ENCODE measurements at regions not wholly inside any gene's neighbourhood (a gene's known extent, or its start where the extent isn't known, plus 50 kb on each side); places are given as distances from the start of the nearest gene placed in this dataset.
"Not testable (repeated sequence)": the region's sequence is repeated elsewhere in the genome, so short reads cannot be mapped to it uniquely, and the experiment has no call there.

- DNase-seq (ENCODE audit: low read depth, low spot score), result no peak
- Histone ChIP-seq H3K36me3 (ENCODE audit: control insufficient read depth, insufficient read depth, low read length) (no peaks in the 10 kb centered on the region), H3K9me3 (ENCODE audit: control insufficient read depth, insufficient read depth, low read length) (no peaks in the 10 kb centered on the region), H3K4me1 (ENCODE audit: control insufficient read depth, insufficient read depth, low read length) (no peaks in the 10 kb centered on the region), H3K4me3 (ENCODE audit: low read length) (no peak overlapping the region), H3K27ac (ENCODE audit: low read length) (no peak overlapping the region), H3K27me3 (ENCODE audit: control insufficient read depth, insufficient read depth, low read length) (no peaks in the 10 kb centered on the region)
Observed at GRCh38 chr4:28822163-28822562, 1898.0 kb upstream of the PCDH7 start.

- Histone ChIP-seq H3K27me3 (ENCODE audit: control insufficient read depth, insufficient read depth, low read length) (no peaks in the 10 kb centered on the region), H3K27ac (ENCODE audit: low read length) (no peak overlapping the region), H3K4me3 (ENCODE audit: low read length) (no peak overlapping the region), H3K9me3 (ENCODE audit: control insufficient read depth, insufficient read depth, low read length) (no peaks in the 10 kb centered on the region), H3K36me3 (ENCODE audit: control insufficient read depth, insufficient read depth, low read length) (no peaks in the 10 kb centered on the region), H3K4me1 (ENCODE audit: control insufficient read depth, insufficient read depth, low read length) (no peaks in the 10 kb centered on the region)
- WGBS (ENCODE audit: insufficient coverage, insufficient read length), result no CpG with 5 or more reads among the region's 24 CpGs
- no peak for DNase-seq (ENCODE audit: low read depth, low spot score)
Observed at GRCh38 chr4:28827866-28828265, 1892.3 kb upstream of the PCDH7 start.

- Histone ChIP-seq H3K4me3 (ENCODE audit: low read length) (no peak overlapping the region), H3K27me3 (ENCODE audit: control insufficient read depth, insufficient read depth, low read length) (no peaks in the 10 kb centered on the region), H3K9me3 (ENCODE audit: control insufficient read depth, insufficient read depth, low read length) (no peaks in the 10 kb centered on the region), H3K27ac (ENCODE audit: low read length) (no peak overlapping the region), H3K4me1 (ENCODE audit: control insufficient read depth, insufficient read depth, low read length) (no peaks in the 10 kb centered on the region), H3K36me3 (ENCODE audit: control insufficient read depth, insufficient read depth, low read length) (no peaks in the 10 kb centered on the region)
- DNase-seq (ENCODE audit: low read depth, low spot score), result no peak
- no CpG with 5 or more reads among the region's 3 CpGs for WGBS (ENCODE audit: insufficient coverage, insufficient read length)
Observed at GRCh38 chr4:28831867-28832266, 1888.3 kb upstream of the PCDH7 start.

GRCh38 chr4:28832444-28832843 is 1887.7 kb upstream of the PCDH7 start:
- Histone ChIP-seq H3K4me3 (ENCODE audit: low read length) (no peak overlapping the region), H3K9me3 (ENCODE audit: control insufficient read depth, insufficient read depth, low read length) (no peaks in the 10 kb centered on the region), H3K36me3 (ENCODE audit: control insufficient read depth, insufficient read depth, low read length) (no peaks in the 10 kb centered on the region), H3K4me1 (ENCODE audit: control insufficient read depth, insufficient read depth, low read length) (no peaks in the 10 kb centered on the region), H3K27me3 (ENCODE audit: control insufficient read depth, insufficient read depth, low read length) (no peaks in the 10 kb centered on the region), H3K27ac (ENCODE audit: low read length) (no peak overlapping the region)
- no peak for DNase-seq (ENCODE audit: low read depth, low spot score)
- WGBS (ENCODE audit: insufficient coverage, insufficient read length), result no CpG with 5 or more reads among the region's 1 CpG

- H3K27ac ChIP-seq (ENCODE audit: low read length), result no peak overlapping the region
- no CpG with 5 or more reads among the region's 3 CpGs for WGBS (ENCODE audit: insufficient coverage, insufficient read length)
- no peak overlapping the region for H3K4me3 ChIP-seq (ENCODE audit: low read length)
- H3K9me3 ChIP-seq (ENCODE audit: control insufficient read depth, insufficient read depth, low read length), result no peaks in the 10 kb centered on the region
- H3K27me3 ChIP-seq (ENCODE audit: control insufficient read depth, insufficient read depth, low read length), result no peaks in the 10 kb centered on the region
- no peaks in the 10 kb centered on the region for H3K36me3 ChIP-seq (ENCODE audit: control insufficient read depth, insufficient read depth, low read length)
- H3K4me1 ChIP-seq (ENCODE audit: control insufficient read depth, insufficient read depth, low read length), result no peaks in the 10 kb centered on the region
- DNase-seq (ENCODE audit: low read depth, low spot score), result no peak
Observed at GRCh38 chr4:28834120-28834519, 1886.0 kb upstream of the PCDH7 start.

GRCh38 chr4:28835501-28835900 is 1884.7 kb upstream of the PCDH7 start:
- Histone ChIP-seq H3K36me3 (ENCODE audit: control insufficient read depth, insufficient read depth, low read length) (no peaks in the 10 kb centered on the region), H3K9me3 (ENCODE audit: control insufficient read depth, insufficient read depth, low read length) (no peaks in the 10 kb centered on the region), H3K27me3 (ENCODE audit: control insufficient read depth, insufficient read depth, low read length) (no peaks in the 10 kb centered on the region), H3K4me3 (ENCODE audit: low read length) (no peak overlapping the region), H3K4me1 (ENCODE audit: control insufficient read depth, insufficient read depth, low read length) (no peaks in the 10 kb centered on the region), H3K27ac (ENCODE audit: low read length) (no peak overlapping the region)
- DNase-seq (ENCODE audit: low read depth, low spot score), result no peak

- no peak for DNase-seq (ENCODE audit: low read depth, low spot score)
- no peak overlapping the region for H3K27ac ChIP-seq (ENCODE audit: low read length)
- H3K4me1 ChIP-seq (ENCODE audit: control insufficient read depth, insufficient read depth, low read length), result no peaks in the 10 kb centered on the region
- no peaks in the 10 kb centered on the region for H3K27me3 ChIP-seq (ENCODE audit: control insufficient read depth, insufficient read depth, low read length)
- H3K4me3 ChIP-seq (ENCODE audit: low read length), result no peak overlapping the region
- H3K9me3 ChIP-seq (ENCODE audit: control insufficient read depth, insufficient read depth, low read length), result no peaks in the 10 kb centered on the region
- WGBS (ENCODE audit: insufficient coverage, insufficient read length), result no CpG with 5 or more reads among the region's 6 CpGs
- H3K36me3 ChIP-seq (ENCODE audit: control insufficient read depth, insufficient read depth, low read length), result no peaks in the 10 kb centered on the region
Observed at GRCh38 chr4:28842271-28842670, 1877.9 kb upstream of the PCDH7 start.

- Histone ChIP-seq H3K27ac (ENCODE audit: low read length) (no peak overlapping the region), H3K36me3 (ENCODE audit: control insufficient read depth, insufficient read depth, low read length) (no peaks in the 10 kb centered on the region), H3K9me3 (ENCODE audit: control insufficient read depth, insufficient read depth, low read length) (no peaks in the 10 kb centered on the region), H3K27me3 (ENCODE audit: control insufficient read depth, insufficient read depth, low read length) (no peaks in the 10 kb centered on the region), H3K4me3 (ENCODE audit: low read length) (no peak overlapping the region), H3K4me1 (ENCODE audit: control insufficient read depth, insufficient read depth, low read length) (no peaks in the 10 kb centered on the region)
- DNase-seq (ENCODE audit: low read depth, low spot score), result no peak
Observed at GRCh38 chr4:28845158-28845557, 1875.0 kb upstream of the PCDH7 start.

GRCh38 chr4:28857028-28857427 is 1863.1 kb upstream of the PCDH7 start:
- H3K27ac ChIP-seq (ENCODE audit: low read length); H3K27me3 ChIP-seq (ENCODE audit: control insufficient read depth, insufficient read depth, low read length); H3K36me3 ChIP-seq (ENCODE audit: control insufficient read depth, insufficient read depth, low read length); H3K4me3 ChIP-seq (ENCODE audit: low read length); H3K4me1 ChIP-seq (ENCODE audit: control insufficient read depth, insufficient read depth, low read length); DNase-seq (ENCODE audit: low read depth, low spot score); H3K9me3 ChIP-seq (ENCODE audit: control insufficient read depth, insufficient read depth, low read length): not testable (repeated sequence)
- WGBS (ENCODE audit: insufficient coverage, insufficient read length), result no CpG with 5 or more reads among the region's 7 CpGs

GRCh38 chr4:28868841-28869240 is 1851.3 kb upstream of the PCDH7 start:
- Histone ChIP-seq H3K27me3 (ENCODE audit: control insufficient read depth, insufficient read depth, low read length) (no peaks in the 10 kb centered on the region), H3K36me3 (ENCODE audit: control insufficient read depth, insufficient read depth, low read length) (no peaks in the 10 kb centered on the region), H3K9me3 (ENCODE audit: control insufficient read depth, insufficient read depth, low read length) (no peaks in the 10 kb centered on the region), H3K4me1 (ENCODE audit: control insufficient read depth, insufficient read depth, low read length) (no peaks in the 10 kb centered on the region), H3K27ac (ENCODE audit: low read length) (no peak overlapping the region), H3K4me3 (ENCODE audit: low read length) (no peak overlapping the region)
- WGBS (ENCODE audit: insufficient coverage, insufficient read length), result no CpG with 5 or more reads among the region's 4 CpGs
- DNase-seq (ENCODE audit: low read depth, low spot score), result no peak

GRCh38 chr4:28879178-28879577 is 1841.0 kb upstream of the PCDH7 start:
- no peaks in the 10 kb centered on the region for H3K9me3 ChIP-seq (ENCODE audit: control insufficient read depth, insufficient read depth, low read length)
- no peaks in the 10 kb centered on the region for H3K27me3 ChIP-seq (ENCODE audit: control insufficient read depth, insufficient read depth, low read length)
- no peak overlapping the region for H3K4me3 ChIP-seq (ENCODE audit: low read length)
- no peak overlapping the region for H3K27ac ChIP-seq (ENCODE audit: low read length)
- H3K4me1 ChIP-seq (ENCODE audit: control insufficient read depth, insufficient read depth, low read length), result no peaks in the 10 kb centered on the region
- WGBS (ENCODE audit: insufficient coverage, insufficient read length), result no CpG with 5 or more reads among the region's 5 CpGs
- DNase-seq (ENCODE audit: low read depth, low spot score), result no peak
- no peaks in the 10 kb centered on the region for H3K36me3 ChIP-seq (ENCODE audit: control insufficient read depth, insufficient read depth, low read length)
